ENCODE measurements at regions not wholly inside any gene's neighbourhood (a gene's known extent, or its start where the extent isn't known, plus 50 kb on each side); places are given as distances from the start of the nearest gene placed in this dataset.

DNA sequence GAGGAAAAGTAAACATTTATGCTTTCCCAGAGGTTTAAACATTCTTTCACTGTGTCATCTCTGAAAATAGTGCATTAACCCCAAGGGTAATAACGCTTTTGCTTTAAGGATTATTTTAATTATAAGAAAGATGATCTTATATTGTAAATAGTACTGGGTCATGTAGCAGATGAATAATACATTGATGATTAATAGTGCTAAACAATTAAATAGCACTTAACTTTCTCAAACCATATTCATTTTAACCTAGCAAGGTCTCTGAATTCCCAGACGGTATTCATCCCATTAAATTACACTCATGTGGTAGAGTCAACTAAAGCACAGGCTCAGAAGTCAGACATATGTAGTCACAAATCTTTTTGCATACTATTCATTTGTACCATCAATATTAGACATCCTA lies 115.6 kb upstream of the FAR2 start:
- Mint-ChIP-seq H3K4me1 (no peaks in the 10 kb centered on the region), H3K36me3 (no peaks in the 10 kb centered on the region), H3K27ac (no peak overlapping the region), H3K27me3 (ENCODE audit: low read depth in 3 of 3) (peaks cover 1 to 5% (median 3%) of the 10 kb centered on the region in 3 donors), H3K9me3 (peaks cover 0 to 10% (median 0%) of the 10 kb centered on the region in 6 donors), H3K4me3 (no peak overlapping the region)
- DNase-seq, result no peak

DNA sequence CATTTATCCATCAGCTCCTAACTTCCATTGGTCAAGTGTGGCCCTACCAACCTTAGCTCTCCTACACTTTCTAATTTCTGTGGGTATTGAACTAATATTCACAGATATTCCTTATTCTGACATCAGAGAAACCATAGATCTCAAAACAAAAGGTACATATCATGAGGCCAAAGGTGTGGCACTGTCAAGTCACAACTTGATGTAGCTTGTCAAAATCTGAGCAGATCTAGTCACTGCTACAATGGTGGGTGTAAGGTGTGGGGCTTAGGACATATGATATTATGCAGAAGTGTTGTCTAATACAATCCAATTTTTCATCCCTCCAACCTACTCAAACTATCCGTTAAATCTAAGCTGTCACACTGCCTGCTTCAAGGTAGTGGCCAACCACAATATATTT lies 114.0 kb upstream of the FAR2 start:
- H3K27ac Mint-ChIP-seq, result no peak overlapping the region
- DNase-seq, result no peak
- H3K27me3 Mint-ChIP-seq (ENCODE audit: low read depth in 3 of 3), result peaks cover 0 to 2% (median 0%) of the 10 kb centered on the region in 3 donors
- H3K4me3 Mint-ChIP-seq, result no peak overlapping the region
- H3K9me3 Mint-ChIP-seq, result peaks cover 0 to 6% (median 0%) of the 10 kb centered on the region in 6 donors
- no peaks in the 10 kb centered on the region for H3K36me3 Mint-ChIP-seq
- H3K4me1 Mint-ChIP-seq, result no peaks in the 10 kb centered on the region

GRCh38 chr12:29039013-29039412 lies 110.1 kb upstream of the FAR2 start:
- Mint-ChIP-seq H3K4me1 (no peaks in the 10 kb centered on the region), H3K27me3 (ENCODE audit: low read depth in 3 of 3) (peaks cover 0 to 5% (median 2%) of the 10 kb centered on the region in 3 donors), H3K36me3 (no peaks in the 10 kb centered on the region), H3K27ac (no peak overlapping the region), H3K9me3 (peaks cover 0 to 6% (median 0%) of the 10 kb centered on the region in 6 donors), H3K4me3 (no peak overlapping the region)
- no peak for DNase-seq

GRCh38 chr12:29041621-29042020 lies 107.5 kb upstream of the FAR2 start:
- no peak overlapping the region for H3K4me3 Mint-ChIP-seq
- no peak overlapping the region for H3K27ac Mint-ChIP-seq
- H3K27me3 Mint-ChIP-seq (ENCODE audit: low read depth in 3 of 3), result peaks cover 0 to 5% (median 2%) of the 10 kb centered on the region in 3 donors
- H3K36me3 Mint-ChIP-seq, result no peaks in the 10 kb centered on the region
- no peak for DNase-seq
- H3K9me3 Mint-ChIP-seq, result peaks cover 0 to 3% (median 0%) of the 10 kb centered on the region in 6 donors
- H3K4me1 Mint-ChIP-seq, result no peaks in the 10 kb centered on the region

- H3K36me3 Mint-ChIP-seq, result no peaks in the 10 kb centered on the region
- H3K27me3 Mint-ChIP-seq (ENCODE audit: low read depth in 3 of 3), result peaks cover 0 to 5% (median 2%) of the 10 kb centered on the region in 3 donors
- H3K9me3 Mint-ChIP-seq, result peaks cover 0 to 3% (median 0%) of the 10 kb centered on the region in 6 donors
- H3K27ac Mint-ChIP-seq, result no peak overlapping the region
- H3K4me3 Mint-ChIP-seq, result no peak overlapping the region
- DNase-seq, result no peak
- no peaks in the 10 kb centered on the region for H3K4me1 Mint-ChIP-seq
Measured at GRCh38 chr12:29043069-29043468, 106.0 kb upstream of the FAR2 start.

DNA sequence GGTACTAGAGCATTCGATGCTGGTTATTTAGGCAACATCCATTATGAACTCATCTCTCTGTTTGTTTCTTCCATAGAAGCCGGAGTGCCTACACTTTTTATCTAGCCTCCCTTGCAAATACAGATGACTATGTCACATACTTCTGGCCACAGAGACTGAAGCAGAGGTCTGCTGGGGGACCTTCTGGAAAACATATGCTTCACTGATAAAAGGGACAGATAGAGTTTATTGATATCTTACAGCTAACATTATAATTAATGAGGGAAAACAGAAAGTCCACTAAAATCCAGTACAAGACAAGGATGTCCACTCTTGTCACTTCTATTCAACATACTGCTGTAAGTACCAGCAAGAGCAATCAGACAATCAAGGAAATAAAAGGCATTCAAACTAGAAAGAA lies 104.3 kb upstream of the FAR2 start:
- peaks cover 0 to 5% (median 3%) of the 10 kb centered on the region in 3 donors for H3K27me3 Mint-ChIP-seq (ENCODE audit: low read depth in 3 of 3)
- no peaks in the 10 kb centered on the region for H3K4me1 Mint-ChIP-seq
- H3K4me3 Mint-ChIP-seq, result no peak overlapping the region
- H3K36me3 Mint-ChIP-seq, result no peaks in the 10 kb centered on the region
- H3K9me3 Mint-ChIP-seq, result peaks cover 0 to 5% (median 0%) of the 10 kb centered on the region in 6 donors
- DNase-seq, result no peak
- H3K27ac Mint-ChIP-seq, result no peak overlapping the region

DNA sequence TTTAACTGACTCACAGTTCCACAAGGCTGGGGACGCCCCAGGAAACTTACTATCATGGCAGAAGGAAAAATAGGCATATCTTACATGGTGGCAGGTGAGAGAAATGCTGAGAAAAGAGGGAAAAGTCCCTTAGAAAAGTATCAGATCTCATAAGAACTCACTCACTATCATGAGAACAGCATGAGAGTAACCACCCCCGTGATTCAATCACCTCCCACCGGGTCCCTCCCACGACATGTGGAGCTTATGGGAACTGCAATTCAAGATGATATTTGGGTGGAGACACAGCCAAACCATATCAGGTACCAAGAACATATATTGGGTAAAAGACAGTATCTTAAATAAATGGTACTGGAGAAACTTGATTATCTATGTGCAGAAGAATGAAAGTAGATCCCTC lies 100.3 kb upstream of the FAR2 start:
- no peaks in the 10 kb centered on the region for H3K4me1 Mint-ChIP-seq
- no peaks in the 10 kb centered on the region for H3K36me3 Mint-ChIP-seq
- peaks cover 0 to 5% (median 3%) of the 10 kb centered on the region in 3 donors for H3K27me3 Mint-ChIP-seq (ENCODE audit: low read depth in 3 of 3)
- no peak for DNase-seq
- no peak overlapping the region for H3K4me3 Mint-ChIP-seq
- peaks cover 0 to 9% (median 0%) of the 10 kb centered on the region in 6 donors for H3K9me3 Mint-ChIP-seq
- no peak overlapping the region for H3K27ac Mint-ChIP-seq

GRCh38 chr12:29050503-29050902 lies 98.6 kb upstream of the FAR2 start:
- peaks cover 0 to 5% (median 4%) of the 10 kb centered on the region in 3 donors for H3K27me3 Mint-ChIP-seq (ENCODE audit: low read depth in 3 of 3)
- H3K9me3 Mint-ChIP-seq, result peaks cover 0 to 7% (median 0%) of the 10 kb centered on the region in 6 donors
- no peaks in the 10 kb centered on the region for H3K4me1 Mint-ChIP-seq
- no peak overlapping the region for H3K4me3 Mint-ChIP-seq
- no peak overlapping the region for H3K27ac Mint-ChIP-seq
- no peak for DNase-seq
- no peaks in the 10 kb centered on the region for H3K36me3 Mint-ChIP-seq

DNA sequence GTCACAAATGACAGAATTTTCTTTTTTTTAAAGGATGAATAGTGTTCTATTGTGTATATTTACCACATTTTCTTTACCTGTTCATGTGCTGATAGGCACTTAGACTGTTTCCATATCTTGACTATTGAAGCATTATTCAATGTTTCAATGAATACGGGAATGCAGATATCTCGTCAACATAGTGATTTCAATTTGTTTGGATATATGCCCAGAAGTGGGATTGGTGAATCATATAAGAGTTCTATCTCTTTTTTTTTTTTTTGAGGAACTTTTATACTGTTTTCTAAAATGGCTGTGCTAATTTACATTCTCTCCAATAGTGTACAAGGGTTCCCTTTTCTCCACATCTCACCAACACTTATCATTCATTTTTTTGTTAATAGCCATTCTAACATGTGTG lies 97.9 kb upstream of the FAR2 start:
- H3K36me3 Mint-ChIP-seq, result no peaks in the 10 kb centered on the region
- DNase-seq, result no peak
- H3K4me1 Mint-ChIP-seq, result no peaks in the 10 kb centered on the region
- no peak overlapping the region for H3K4me3 Mint-ChIP-seq
- peaks cover 0 to 7% (median 0%) of the 10 kb centered on the region in 6 donors for H3K9me3 Mint-ChIP-seq
- peaks cover 0 to 5% (median 5%) of the 10 kb centered on the region in 3 donors for H3K27me3 Mint-ChIP-seq (ENCODE audit: low read depth in 3 of 3)
- no peak overlapping the region for H3K27ac Mint-ChIP-seq

DNA sequence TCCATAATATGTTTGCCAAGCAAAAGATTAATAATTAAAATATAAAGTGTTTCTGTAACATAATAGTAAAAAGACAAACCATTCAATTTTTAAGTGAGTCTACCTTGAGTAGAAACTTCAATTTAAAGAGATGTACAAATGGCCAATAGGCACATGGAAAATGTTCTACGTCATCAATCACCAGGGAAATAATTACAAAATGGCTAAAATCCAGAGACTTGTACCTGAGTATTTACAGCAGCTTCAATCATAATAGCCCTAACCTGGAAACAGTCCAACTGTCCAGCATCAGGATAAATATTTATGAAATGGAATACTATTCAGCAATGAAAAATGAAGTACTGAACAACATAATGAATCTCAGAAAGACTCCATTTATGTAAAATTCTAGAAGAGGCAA lies 95.5 kb upstream of the FAR2 start:
- no peak for DNase-seq
- Mint-ChIP-seq H3K27ac (no peak overlapping the region), H3K4me3 (no peak overlapping the region), H3K4me1 (no peaks in the 10 kb centered on the region), H3K9me3 (peaks cover 0 to 5% (median 0%) of the 10 kb centered on the region in 6 donors), H3K27me3 (ENCODE audit: low read depth in 3 of 3) (peaks cover 0 to 5% (median 3%) of the 10 kb centered on the region in 3 donors), H3K36me3 (no peaks in the 10 kb centered on the region)

DNA sequence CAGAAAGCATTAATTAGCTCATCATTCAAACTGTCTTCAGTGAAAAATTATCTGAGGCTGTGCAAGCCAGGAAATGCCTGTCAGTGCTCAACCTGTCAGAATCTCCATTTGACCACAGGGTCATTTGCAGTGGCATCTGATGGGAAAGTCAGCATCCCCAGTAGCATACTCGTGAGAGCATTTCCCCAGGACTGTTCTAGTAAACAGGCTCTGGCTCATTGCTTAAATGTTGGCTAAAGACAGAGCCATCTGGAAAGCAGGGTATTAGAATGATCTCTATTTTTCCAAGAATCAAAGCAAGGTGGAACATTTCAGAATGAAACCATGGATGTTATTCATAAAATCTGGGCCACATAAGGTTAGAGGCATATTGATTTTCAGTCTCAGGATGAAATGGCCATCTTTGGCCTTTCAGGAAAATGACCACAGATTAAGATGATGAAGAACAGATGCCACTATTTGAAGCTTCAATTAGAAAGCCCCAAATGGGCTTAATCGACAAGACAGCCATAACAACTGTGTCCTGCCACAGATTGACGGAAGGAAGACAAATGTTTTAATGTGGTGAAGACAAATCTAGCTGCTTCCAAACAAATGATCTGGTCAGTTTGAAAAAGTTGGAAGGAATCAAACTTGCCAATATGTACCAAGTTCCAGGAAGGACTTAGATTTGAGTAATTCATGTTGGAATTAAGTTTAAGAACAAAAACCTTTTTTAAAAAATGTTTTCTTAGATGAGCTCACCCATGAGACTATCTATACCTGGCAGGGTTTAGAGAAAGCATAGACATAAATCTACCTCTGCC lies 94.0 kb upstream of the FAR2 start:
- Mint-ChIP-seq H3K9me3 (peaks cover 0 to 4% (median 0%) of the 10 kb centered on the region in 6 donors), H3K27me3 (ENCODE audit: low read depth in 3 of 3) (peaks cover 0 to 8% (median 3%) of the 10 kb centered on the region in 3 donors), H3K4me1 (no peaks in the 10 kb centered on the region), H3K4me3 (no peak overlapping the region), H3K36me3 (no peaks in the 10 kb centered on the region), H3K27ac (no peak overlapping the region)
- no peak for DNase-seq

DNA sequence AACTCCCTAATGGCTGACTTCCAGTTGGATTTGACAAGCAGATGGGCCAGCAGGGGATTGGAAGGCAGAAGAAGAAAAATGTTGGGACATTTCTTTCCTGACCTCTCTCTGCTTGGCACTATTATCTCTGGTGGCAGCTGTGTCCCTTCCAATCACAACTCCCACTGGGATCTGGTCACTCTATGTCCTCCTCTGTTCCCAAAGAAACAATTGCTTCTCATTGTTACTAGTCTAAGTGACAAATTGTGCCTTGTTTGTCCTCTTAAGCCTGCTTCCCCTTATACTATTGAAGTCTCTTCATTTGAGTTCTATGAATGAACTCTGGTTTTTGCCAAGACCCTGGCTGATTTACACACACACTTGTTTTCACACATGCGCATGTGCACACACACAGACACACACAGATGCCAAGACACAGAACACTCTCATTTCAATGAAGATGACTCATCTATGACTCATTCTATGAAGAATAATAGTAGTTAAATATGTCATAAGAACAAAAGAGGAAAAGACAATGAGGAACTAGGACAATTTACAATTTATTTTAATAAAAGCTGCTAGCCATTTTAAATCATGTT lies 83.0 kb upstream of the FAR2 start:
- Mint-ChIP-seq H3K4me3 (no peak overlapping the region), H3K9me3 (no peaks in the 10 kb centered on the region), H3K36me3 (no peaks in the 10 kb centered on the region)

GRCh38 chr12:29067430-29067829 lies 81.6 kb upstream of the FAR2 start:
- Mint-ChIP-seq H3K4me1 (no peaks in the 10 kb centered on the region), H3K27ac (no peak overlapping the region), H3K27me3 (ENCODE audit: low read depth in 3 of 3) (no peaks in the 10 kb centered on the region), H3K36me3 (no peaks in the 10 kb centered on the region), H3K4me3 (no peak overlapping the region), H3K9me3 (no peaks in the 10 kb centered on the region)
- no peak for DNase-seq

More for the DNA sequence above, 83.0 kb upstream of the FAR2 start:
- H3K27ac Mint-ChIP-seq, result no peak overlapping the region
- DNase-seq, result no peak
- peaks cover 0 to 3% (median 0%) of the 10 kb centered on the region in 3 donors for H3K27me3 Mint-ChIP-seq (ENCODE audit: low read depth in 3 of 3)
- H3K4me1 Mint-ChIP-seq, result no peaks in the 10 kb centered on the region

DNA sequence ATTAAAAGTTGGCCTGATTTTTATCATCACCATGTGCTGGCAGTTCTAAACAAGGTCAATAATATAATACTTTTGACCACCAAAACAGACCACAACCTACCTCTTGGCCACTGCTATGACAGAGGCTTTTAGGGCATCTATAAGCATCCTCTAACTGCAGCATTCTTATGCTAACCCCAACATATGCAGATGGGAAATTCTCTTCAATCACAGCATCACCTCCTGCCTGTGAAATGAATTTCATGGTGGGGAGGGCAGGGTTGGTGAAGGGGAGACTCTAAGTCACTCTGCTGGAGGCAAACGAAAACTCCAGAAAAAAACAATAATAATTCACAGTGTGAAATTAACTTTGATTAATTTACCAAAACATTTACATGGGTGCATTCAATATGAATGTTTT lies 78.8 kb upstream of the FAR2 start:
- no peak overlapping the region for H3K27ac Mint-ChIP-seq

More for the DNA sequence above, 78.8 kb upstream of the FAR2 start:
- no peak for DNase-seq
- Mint-ChIP-seq H3K9me3 (no peaks in the 10 kb centered on the region), H3K4me3 (no peak overlapping the region), H3K4me1 (no peaks in the 10 kb centered on the region), H3K36me3 (no peaks in the 10 kb centered on the region), H3K27me3 (ENCODE audit: low read depth in 3 of 3) (peaks cover 0 to 6% (median 2%) of the 10 kb centered on the region in 3 donors)
